Middle frontal gyrus (tissue), 1 donor: ENCODE measurements at regions not wholly inside any gene's neighbourhood (a gene's known extent, or its start where the extent isn't known, plus 50 kb on each side); places are given as distances from the start of the nearest gene placed in this dataset.
"Not testable (repeated sequence)": the region's sequence is repeated elsewhere in the genome, so short reads cannot be mapped to it uniquely, and the experiment has no call there.

Source experiments
- DNase-seq: peaks from one replicate; pipeline ENCODE4 v3.0.0-alpha.2; 2015; ENCODE audit warnings: low spot score; ENCODE audit errors: extremely low spot score

- DNase-seq, result no peak
Measured at GRCh38 chr13:84810781-84811180, 928.5 kb upstream of the SLITRK1 start.

DNA sequence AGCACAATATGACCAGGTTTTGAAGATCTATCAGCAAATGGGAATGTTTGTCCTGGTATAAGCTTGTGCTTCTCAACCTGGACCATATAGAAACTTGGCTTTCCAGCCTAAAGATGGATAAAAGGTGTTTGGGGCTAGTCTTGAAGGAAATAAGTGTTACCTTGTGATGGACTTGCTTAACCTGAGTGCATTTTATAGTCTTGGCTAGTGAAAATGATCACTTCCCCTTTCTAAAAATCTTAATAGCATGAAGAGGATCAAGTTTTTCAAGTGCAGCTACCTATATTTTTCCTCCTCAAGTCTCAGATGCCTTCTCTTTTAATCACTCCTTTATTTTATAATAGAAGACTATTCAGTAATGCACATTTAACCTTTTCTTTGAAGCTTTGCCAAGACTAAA lies 919.8 kb upstream of the SLITRK1 start:
- DNase-seq, result no peak

DNA sequence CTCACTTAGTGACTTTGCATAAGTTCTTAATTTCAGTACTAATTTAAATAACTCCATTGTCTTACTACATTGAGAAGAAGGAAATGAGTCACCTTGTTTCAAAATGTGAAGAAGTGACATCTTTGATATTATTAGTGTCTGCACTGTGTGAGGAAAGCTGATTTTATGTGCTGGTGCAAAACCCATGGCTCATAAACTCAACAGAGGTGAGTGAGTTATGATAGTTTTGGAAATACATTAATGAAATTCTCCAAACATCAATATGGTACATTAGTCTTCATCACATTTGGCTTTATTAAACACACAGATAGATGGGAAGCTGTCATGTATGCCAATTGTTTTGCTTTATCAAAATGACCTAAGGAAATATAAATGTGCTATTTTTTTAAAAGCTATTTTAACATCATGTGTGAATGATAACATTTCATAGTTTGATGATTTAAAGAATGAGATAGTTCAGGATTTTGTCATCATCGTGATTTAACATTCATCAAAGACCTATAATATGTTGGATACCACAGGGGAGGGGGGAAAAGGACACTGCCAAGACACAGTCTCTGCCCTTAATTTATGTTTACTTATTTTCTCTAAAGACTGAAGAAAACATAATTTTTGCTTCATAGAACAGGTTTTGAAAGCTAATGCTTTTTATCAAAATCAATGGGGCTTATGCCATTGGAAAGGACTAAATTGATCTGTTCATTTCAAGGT lies 902.3 kb upstream of the SLITRK1 start:
- no peak for DNase-seq

GRCh38 chr13:84777316-84777715 lies 895.0 kb upstream of the SLITRK1 start:
- DNase-seq, result no peak

GRCh38 chr13:84776593-84776992 lies 894.3 kb upstream of the SLITRK1 start:
- no peak for DNase-seq

GRCh38 chr13:84775920-84776319 lies 893.6 kb upstream of the SLITRK1 start:
- DNase-seq, result not testable (repeated sequence)

- DNase-seq, result no peak
Measured at GRCh38 chr13:84774111-84774510, 891.8 kb upstream of the SLITRK1 start.

DNA sequence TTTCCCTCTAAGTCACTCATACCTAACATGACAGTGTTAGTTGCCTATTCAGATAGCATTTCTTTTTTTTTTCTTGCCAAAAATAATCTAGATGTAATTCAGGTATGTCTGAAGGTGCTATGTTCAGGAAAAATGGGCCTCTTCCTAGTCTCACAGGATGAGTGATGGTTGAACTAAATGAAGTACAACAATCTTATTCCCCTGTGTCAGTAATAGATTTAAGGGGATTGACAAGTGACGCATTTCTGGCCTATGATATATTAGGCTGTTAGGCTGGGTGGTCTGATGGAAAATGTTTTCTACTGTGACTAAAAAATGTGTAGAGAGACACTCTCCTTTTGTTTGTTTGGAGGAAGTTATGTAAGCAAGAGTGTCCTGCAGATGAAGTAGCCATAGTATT lies 878.7 kb upstream of the SLITRK1 start:
- DNase-seq, result no peak

DNA sequence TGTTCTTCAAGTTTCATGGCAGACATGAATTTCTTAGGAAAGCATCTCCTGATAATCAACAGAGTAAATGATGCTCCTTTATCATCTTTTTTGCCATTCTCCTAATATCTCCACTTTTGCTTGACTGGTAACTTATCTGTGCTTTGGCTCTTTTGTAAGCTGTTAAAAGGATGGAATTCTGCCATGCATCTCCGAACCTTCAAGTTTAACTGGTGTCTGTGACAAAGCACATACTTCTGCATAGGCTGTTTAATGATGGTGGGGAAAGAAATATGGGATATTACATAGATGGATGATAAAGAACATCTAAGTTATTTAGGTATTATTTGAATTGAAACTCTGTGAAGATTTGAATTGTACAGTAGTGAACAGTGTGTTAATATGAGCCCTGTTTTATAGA lies 866.9 kb upstream of the SLITRK1 start:
- no peak for DNase-seq

DNA sequence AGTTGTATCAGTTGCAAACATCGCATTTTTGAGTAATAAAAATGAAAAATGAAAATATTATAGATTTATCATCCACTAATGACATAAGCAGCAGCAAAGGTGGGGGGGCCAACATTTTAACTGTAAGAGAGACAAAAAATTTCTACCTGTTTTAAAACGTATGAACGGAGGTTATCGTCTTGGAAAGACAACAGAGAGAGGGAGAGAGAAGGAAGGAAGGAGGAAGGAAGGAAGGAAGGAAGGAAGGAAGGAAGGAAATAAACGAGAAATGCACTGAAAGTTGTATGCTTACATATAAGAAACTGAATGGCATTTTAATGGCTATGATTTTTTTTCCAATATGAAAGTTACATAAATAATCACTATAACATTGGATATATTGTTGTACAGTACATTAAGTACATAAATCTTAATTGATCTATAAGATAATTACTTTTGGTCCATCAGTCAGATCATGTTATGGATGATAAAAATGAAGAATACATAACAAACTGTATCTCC lies 862.8 kb upstream of the SLITRK1 start:
- DNase-seq, result no peak

DNA sequence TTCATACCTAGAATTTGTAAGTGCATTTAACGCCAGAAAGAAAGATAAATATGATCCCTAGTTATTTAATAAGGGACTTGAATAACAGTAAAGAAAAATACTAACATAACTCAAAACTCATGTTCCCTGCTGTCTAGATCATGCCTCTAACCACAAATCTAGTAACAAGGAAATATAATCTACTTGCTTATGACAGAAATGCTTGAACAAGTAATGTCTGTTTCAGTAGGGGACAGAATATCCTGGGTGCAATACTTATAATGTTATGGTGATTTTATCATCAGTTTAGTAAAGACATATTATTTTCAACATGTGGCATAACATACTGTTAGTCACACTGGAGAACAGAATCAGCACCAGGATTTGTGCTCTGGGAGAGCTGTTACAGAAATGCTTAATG lies 861.9 kb upstream of the SLITRK1 start:
- DNase-seq, result no peak

DNA sequence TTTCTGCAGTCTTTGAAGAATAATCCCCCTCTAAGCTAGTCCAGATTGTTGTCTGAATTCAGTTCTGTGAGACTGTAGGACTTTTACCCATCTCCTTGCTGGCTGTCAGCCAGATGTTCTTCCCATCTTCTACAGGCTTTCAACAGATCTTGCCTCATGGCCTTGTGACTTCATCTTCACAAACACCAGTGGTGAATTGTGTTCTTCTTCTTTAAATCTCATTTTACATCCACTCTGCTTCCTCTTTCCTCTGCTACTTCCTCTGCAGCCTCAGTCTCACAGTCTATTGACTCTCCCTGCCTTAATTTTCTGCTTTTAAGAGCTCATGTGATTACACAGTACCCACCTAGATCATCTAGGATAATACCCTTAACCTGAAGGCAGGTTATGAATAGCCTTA lies 859.0 kb upstream of the SLITRK1 start:
- DNase-seq, result no peak

DNA sequence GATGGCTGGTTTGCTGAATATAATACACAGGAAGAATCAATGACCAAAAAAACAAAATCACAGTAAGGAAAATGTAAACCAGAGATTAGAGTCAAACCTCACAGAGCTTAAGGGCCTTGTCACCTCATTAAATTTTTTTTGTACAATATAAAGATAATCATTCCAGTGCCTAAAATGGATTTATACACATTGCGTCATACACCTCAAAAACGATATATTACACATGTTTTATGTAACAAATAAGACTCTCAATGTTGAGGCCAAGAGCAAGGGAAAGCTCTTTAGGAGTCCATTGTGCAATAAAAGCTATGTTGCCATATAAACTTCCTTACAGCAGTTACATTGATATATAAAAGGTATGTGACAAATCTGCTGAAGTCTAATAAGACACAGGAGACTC lies 856.7 kb upstream of the SLITRK1 start:
- no peak for DNase-seq

DNA sequence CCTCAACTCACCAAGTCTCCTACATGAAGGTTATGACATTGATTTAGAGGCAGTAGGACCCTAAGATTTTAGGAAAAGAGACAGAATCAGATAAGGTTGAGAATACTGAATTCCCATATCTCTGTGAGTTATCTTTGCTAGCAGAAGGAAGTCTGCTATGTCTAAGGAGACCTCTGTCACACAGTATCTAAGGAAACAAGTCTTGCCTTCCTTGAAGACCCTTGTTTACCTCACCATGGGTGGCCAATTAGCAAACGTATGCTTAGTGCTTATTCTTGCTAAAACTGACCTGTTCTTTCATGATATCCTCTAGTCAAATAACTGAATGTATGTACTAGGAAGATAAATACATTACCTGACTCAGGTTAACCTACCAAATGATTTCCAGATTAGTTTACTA lies 855.4 kb upstream of the SLITRK1 start:
- no peak for DNase-seq

DNA sequence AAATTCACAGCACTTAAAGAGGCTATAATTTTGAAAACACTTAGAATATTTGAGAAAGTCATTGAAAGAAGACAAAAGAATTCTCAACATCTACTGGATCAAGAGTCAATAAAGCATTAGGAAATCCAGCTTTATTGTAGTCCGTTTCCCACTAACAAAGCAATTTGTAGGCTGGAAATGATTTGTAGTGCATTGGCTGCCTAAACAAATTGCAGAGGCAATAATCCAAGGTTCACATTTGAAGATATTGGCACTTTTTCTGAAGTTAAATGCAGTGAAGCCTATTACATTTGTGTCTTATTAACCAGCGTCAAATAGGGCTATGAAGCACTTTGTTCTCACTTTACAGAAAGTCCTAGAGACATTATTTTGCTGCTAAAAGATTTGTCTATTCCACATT lies 848.1 kb upstream of the SLITRK1 start:
- no peak for DNase-seq

GRCh38 chr13:84705982-84706710 lies 823.9 kb upstream of the SLITRK1 start:
- DNase-seq, result no peak

GRCh38 chr13:84702174-84702573 lies 819.9 kb upstream of the SLITRK1 start:
- no peak for DNase-seq

GRCh38 chr13:84697591-84697990 lies 815.3 kb upstream of the SLITRK1 start:
- not testable (repeated sequence) for DNase-seq

DNA sequence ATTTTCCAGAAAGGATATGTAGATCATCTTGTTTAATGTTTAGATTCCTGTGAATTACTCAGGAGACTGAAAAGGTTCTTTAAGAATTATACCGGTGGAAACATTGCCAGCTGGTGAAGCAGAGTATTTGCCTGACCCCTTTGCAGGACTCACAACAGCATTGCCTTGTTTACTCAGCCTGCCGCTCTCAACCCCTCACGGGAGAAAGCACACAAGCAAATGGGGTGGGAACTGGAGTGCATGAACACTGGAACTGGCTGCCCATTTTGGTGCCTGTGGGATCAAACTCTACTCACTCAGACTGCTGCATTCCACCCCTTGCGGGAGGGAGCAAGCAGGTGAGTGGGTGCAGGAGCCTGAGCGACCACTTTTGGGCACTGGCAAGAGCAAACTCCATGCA lies 804.7 kb upstream of the SLITRK1 start:
- no peak for DNase-seq

GRCh38 chr13:84686458-84686857 lies 804.2 kb upstream of the SLITRK1 start:
- DNase-seq, result no peak

DNA sequence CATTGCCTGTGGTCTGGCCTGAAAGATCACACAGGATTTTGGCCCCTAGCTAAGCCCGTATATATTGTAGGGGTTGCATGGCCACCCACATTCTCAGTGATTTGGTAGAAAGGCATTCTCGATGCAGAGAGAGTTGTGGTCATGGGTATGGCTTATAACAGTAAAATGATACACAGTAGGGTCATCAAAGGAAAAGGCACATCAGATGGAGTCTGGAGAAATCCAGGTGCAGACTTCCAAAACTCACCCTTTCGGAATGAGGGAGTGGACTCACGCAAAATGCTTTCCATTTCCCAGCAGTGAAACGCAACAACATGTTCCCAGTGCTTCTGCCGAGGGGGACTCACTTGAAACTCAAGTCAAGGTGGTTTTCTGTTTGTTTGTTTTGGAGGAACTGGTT lies 802.5 kb upstream of the SLITRK1 start:
- no peak for DNase-seq

- DNase-seq, result no peak
Measured at GRCh38 chr13:84684048-84684662, 801.9 kb upstream of the SLITRK1 start.
